ENCODE measurements at regions not wholly inside any gene's neighbourhood (a gene's known extent, or its start where the extent isn't known, plus 50 kb on each side); places are given as distances from the start of the nearest gene placed in this dataset.

DNA sequence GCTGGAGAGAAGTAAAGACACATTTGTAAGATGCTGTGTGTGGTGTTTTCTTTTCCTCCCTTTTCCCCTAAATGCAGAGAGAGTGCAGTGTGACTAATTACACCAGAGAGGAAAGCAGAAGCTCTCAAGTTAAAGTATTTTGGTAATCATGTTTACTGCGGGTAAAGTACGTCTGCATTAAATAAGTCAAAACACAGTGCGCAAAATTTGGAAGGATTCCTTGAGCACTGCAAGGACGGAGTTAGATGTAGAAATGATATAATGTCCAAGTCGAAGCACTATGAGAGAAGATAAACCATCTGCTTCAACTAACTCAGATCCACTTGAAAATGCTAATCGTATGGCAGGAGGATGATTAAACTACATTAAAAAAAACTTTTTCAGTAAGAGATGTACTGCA is 766.5 kb downstream of the RNF144A start:
- ChIA-PET CTCF (no interaction called here), POLR2A (ENCODE audit: low non-redundant PET) (no interaction called here)
- Histone ChIP-seq H3K27me3 (replicated peaks; ENCODE audit: insufficient read depth, low read depth, low read length, poor library complexity) (no peaks in the 10 kb centered on the region), H3K36me3 (ENCODE audit: insufficient read depth, low read length, poor library complexity, severe bottlenecking) (no peaks in the 10 kb centered on the region), H3K27ac (ENCODE audit: low read depth, low read length, poor library complexity, severe bottlenecking) (no peak overlapping the region), H3K4me1 (ENCODE audit: insufficient read depth, low read length, poor library complexity, severe bottlenecking) (no peaks in the 10 kb centered on the region), H3K9me3 (ENCODE audit: low read depth, low read length, poor library complexity, severe bottlenecking) (no peaks in the 10 kb centered on the region), H3K4me3 (ENCODE audit: low read depth, low read length, poor library complexity, severe bottlenecking) (no peak overlapping the region)
- TF ChIP-seq EZH2 (IDR thresholded peaks at IDR 0.05; ENCODE audit: borderline replicate concordance, low read depth, low read length, poor library complexity, severe bottlenecking): no peak
- no peak for TF ChIP-seq CTCF (conservative IDR thresholded peaks at IDR 0.05; ENCODE audit: low read depth, low read length)
- intact Hi-C loops (cut with micrococcal nuclease; ENCODE audit: unreplicated experiment): no loop called here
- BruUV-seq (replicated peaks): no TSS peak
- DNase-seq (ENCODE audit: low spot score): no peak

GRCh38 chr2:7685342-7686015 is 768.3 kb downstream of the RNF144A start:
- POLR2A ChIA-PET (ENCODE audit: low non-redundant PET): no interaction called here
- Histone ChIP-seq H3K36me3 (ENCODE audit: insufficient read depth, low read length, poor library complexity, severe bottlenecking) (no peaks in the 10 kb centered on the region), H3K4me3 (ENCODE audit: low read depth, low read length, poor library complexity, severe bottlenecking) (no peak overlapping the region), H3K27ac (ENCODE audit: low read depth, low read length, poor library complexity, severe bottlenecking) (no peak overlapping the region), H3K27me3 (replicated peaks; ENCODE audit: insufficient read depth, low read depth, low read length, poor library complexity) (no peaks in the 10 kb centered on the region), H3K9me3 (ENCODE audit: low read depth, low read length, poor library complexity, severe bottlenecking) (no peaks in the 10 kb centered on the region), H3K4me1 (ENCODE audit: insufficient read depth, low read length, poor library complexity, severe bottlenecking) (no peaks in the 10 kb centered on the region)
- BruUV-seq (replicated peaks): no TSS peak
- CTCF ChIA-PET: no interaction called here
- DNase-seq (ENCODE audit: low spot score): no peak
- TF ChIP-seq CTCF (conservative IDR thresholded peaks at IDR 0.05; ENCODE audit: low read depth, low read length): no peak
- TF ChIP-seq EZH2 (IDR thresholded peaks at IDR 0.05; ENCODE audit: borderline replicate concordance, low read depth, low read length, poor library complexity, severe bottlenecking): no peak
- intact Hi-C loops (cut with micrococcal nuclease; ENCODE audit: unreplicated experiment): no loop called here

- no peaks in the 10 kb centered on the region for H3K4me1 ChIP-seq (ENCODE audit: insufficient read depth, low read length, poor library complexity, severe bottlenecking)
- H3K36me3 ChIP-seq (ENCODE audit: insufficient read depth, low read length, poor library complexity, severe bottlenecking): no peaks in the 10 kb centered on the region
- no TSS peak for BruUV-seq (replicated peaks)
- no peaks in the 10 kb centered on the region for H3K9me3 ChIP-seq (ENCODE audit: low read depth, low read length, poor library complexity, severe bottlenecking)
- CTCF ChIA-PET: no interaction called here
- H3K4me3 ChIP-seq (ENCODE audit: low read depth, low read length, poor library complexity, severe bottlenecking): no peak overlapping the region
- no peak overlapping the region for H3K27ac ChIP-seq (ENCODE audit: low read depth, low read length, poor library complexity, severe bottlenecking)
- TF ChIP-seq CTCF (conservative IDR thresholded peaks at IDR 0.05; ENCODE audit: low read depth, low read length) (no peak), EZH2 (IDR thresholded peaks at IDR 0.05; ENCODE audit: borderline replicate concordance, low read depth, low read length, poor library complexity, severe bottlenecking) (no peak)
- intact Hi-C loops (cut with micrococcal nuclease; ENCODE audit: unreplicated experiment): no loop called here
- no peaks in the 10 kb centered on the region for H3K27me3 ChIP-seq (replicated peaks; ENCODE audit: insufficient read depth, low read depth, low read length, poor library complexity)
- DNase-seq (ENCODE audit: low spot score): no peak
- POLR2A ChIA-PET (ENCODE audit: low non-redundant PET): no interaction called here
These were observed 768.8 kb downstream of the RNF144A start for GRCh38 chr2:7686016-7686385.
